ENCODE measurements at regions not wholly inside any gene's neighbourhood (a gene's known extent, or its start where the extent isn't known, plus 50 kb on each side); places are given as distances from the start of the nearest gene placed in this dataset.
"Not testable (repeated sequence)": the region's sequence is repeated elsewhere in the genome, so short reads cannot be mapped to it uniquely, and the experiment has no call there.

GRCh38 chr17:26936645-26937044 lies 357.3 kb upstream of the WSB1 start:
- TF ChIP-seq CTCF (conservative IDR thresholded peaks at IDR 0.05; ENCODE audit: low read depth, low read length); EZH2 (IDR thresholded peaks at IDR 0.05; ENCODE audit: low read length, unreplicated experiment); EZH2phosphoT487 (IDR thresholded peaks at IDR 0.05; ENCODE audit: borderline replicate concordance, low read length): not testable (repeated sequence)
